CD4-positive, alpha-beta T cell treated with Interleukin-4 for 4 hours (primary cell): ENCODE measurements at regions not wholly inside any gene's neighbourhood (a gene's known extent, or its start where the extent isn't known, plus 50 kb on each side); places are given as distances from the start of the nearest gene placed in this dataset.
"Not testable (repeated sequence)": the region's sequence is repeated elsewhere in the genome, so short reads cannot be mapped to it uniquely, and the experiment has no call there.

ENCODE experiments used
- DNase-seq: peaks from one replicate; pipeline ENCODE4 v3.0.0-alpha.2; 2020

DNA sequence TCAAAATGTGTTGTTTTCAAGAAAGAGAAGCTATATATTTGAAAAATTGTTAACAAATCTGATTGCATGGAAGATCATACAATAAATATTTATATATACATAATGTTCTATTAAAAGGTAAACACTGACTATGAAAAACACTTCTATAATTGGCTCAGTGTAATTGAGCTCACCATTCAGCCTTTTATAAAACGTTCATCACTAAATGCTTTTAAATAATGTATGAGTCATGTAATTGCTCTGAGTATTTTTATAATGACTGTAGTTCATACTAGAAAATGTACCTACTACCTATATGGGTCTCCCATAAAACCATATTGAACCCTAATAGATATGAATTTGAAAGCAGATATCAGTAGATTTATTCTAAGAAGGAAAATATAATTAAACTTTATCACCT, 240.4 kb upstream of the MGAT4C start:
- no peak for DNase-seq

DNA sequence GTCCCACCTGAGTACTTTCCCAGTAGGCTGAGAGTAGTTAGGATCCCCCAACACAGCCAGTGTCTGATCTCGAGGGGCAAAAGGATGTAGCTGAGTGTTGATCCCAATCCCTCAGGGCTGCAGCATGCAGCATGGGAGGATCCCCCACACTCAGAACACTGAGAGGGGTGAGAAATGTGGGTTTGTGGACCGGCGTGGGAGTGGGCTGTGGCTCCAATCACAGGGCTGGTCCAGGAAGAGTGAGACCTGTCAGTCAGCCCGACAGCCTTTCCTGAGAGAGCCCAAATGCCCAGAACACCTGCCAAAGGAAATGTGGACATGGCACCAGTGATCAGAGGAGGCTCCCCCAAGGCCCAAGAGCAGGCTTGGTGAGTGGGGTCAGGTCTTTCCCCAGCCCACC, 228.3 kb upstream of the MGAT4C start:
- no peak for DNase-seq

DNA sequence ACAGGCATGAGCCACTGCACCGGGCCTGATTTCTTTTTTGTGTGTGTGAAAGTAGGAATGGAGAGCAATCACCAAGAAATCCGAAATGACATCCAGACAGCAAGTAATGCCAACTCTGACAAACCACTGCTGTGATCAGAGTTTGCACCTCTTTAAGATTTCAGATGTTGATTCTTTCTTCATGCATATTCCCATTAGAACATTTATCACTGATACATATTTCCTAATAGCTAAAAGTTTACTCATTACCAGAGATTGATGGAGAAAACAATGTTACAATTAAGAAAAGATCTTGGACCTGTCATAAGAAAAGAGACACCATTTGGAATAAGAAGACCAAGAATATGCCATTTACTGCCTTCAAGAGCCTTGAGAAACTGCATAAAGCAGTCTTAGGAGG, 217.0 kb upstream of the MGAT4C start:
- DNase-seq: no peak

DNA sequence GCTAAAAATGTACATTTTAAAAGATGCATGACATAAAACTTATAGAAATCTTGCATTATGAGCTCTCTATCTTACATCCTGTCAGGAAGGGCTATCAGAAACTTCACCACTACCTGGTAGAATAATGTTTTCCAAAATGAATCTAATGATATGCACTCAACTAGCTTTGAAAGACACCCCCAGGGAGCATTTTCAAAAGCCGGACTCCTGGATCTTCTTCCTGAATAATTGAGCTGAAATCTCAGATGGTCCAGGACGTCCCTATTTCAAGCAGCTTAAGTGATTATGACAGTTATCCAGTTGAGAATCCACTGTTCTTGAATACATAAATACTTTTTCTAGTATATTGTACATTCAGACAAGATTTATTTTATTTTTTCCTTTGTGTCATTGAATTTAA, 200.6 kb upstream of the MGAT4C start:
- no peak for DNase-seq

DNA sequence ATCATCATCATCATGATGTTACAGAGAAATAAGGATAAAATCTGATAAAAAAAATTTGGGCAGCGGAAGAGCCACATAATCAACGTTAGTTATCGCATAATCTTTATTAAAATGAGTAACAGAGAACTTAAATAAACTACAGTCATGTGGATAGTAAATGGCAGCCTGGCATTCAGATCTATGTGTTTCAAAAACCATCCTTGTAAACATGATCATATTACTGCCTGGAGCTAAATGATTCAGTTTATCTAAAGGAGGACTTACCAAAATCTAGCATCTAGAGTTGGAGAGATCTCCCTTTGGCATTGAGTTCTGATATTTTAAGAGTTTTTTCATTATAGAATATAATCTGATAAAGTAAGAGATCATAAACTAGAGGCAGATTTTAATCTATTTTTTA, 200.1 kb upstream of the MGAT4C start:
- DNase-seq: no peak

DNA sequence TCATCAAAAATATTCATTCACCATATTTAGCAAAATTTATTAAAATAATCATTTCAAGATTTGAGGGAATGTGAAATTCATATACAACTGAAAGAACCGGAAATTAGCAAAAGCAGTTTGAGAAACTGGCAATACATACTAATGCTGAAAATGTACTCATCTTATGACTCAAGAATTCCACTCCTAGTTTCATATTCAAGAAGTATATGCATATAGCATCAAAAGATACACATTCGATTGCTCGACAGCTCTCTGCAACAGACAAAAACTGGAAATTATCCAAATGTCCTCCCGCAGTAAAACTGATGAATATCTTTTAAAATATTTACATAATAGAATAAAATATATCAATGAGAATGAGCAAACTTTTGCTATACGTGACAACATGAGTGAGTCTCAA, 189.2 kb upstream of the MGAT4C start:
- no peak for DNase-seq

DNA sequence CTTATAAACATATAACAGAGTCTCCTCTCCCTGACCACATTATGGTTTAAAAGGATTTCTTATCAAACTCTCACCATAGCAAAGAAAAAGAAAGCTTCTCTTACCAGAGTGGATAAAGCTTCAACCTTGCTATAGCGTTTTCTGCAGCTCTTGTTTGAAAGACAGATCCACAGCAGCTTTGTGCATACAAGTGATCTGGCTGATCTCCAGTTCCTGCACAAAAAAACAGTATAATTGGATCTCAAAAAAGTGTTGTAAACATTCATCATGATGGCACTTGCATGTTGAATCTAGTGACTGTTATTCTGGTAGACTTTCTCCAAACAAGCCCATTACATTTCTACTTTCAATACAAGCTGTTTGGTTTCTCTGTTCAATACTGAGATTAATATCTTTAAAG, 178.9 kb upstream of the MGAT4C start:
- DNase-seq: no peak

DNA sequence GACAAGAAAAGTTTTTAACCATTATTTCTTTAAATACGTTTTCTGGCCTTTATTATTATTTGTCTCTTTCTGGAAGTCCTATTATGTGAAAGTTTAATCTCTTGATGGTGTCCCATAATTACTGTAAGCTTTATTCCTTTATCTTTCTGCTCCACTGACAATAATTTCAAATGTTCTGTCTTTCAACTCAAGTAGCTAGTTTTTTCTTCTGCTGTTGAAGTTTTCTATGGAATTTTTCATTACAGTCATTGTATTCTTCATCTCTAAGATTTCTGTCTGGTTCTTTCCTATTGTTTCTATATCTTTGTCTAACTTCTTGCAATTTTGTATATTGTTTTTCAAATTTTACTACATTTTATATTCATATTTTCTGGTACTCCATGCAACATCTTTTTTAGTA, 173.6 kb upstream of the MGAT4C start:
- DNase-seq: no peak

DNA sequence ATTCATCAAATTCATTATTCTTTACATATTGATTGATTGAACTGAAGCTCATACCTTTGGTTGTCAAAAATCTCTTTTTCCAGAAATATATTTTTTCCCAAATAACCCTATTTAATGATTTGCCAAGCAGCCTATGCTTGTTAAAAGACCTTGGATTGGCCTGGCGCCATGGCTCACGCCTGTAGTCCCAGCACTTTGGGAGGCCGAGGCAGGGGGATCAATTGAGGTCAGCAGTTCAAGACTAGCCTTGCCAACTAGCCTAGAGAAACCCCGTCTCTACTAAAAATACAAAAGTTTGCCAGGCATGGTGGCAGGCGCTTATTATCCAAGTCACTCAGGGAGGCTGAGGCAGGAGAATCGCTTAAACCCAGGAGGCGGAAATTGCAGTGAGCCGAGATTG, 165.1 kb upstream of the MGAT4C start:
- DNase-seq: no peak

DNA sequence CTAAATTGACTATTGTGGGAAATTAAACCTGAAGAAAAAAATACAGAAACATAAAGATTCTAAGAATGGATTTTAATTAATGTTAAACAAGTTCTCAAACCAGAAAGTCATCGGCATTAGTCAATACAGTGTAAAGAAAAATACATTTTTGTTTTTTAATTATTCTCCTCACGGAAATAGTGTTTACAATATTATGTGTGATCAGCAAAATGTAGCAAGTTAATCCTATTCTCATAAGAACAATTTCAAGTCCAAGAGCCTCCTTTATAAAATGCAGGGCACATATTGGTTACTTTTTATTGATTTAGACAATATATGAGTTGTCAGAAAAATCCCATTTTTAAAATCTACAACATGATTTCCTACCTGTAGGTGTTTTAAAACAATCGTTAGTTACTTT, 158.0 kb upstream of the MGAT4C start:
- no peak for DNase-seq

DNA sequence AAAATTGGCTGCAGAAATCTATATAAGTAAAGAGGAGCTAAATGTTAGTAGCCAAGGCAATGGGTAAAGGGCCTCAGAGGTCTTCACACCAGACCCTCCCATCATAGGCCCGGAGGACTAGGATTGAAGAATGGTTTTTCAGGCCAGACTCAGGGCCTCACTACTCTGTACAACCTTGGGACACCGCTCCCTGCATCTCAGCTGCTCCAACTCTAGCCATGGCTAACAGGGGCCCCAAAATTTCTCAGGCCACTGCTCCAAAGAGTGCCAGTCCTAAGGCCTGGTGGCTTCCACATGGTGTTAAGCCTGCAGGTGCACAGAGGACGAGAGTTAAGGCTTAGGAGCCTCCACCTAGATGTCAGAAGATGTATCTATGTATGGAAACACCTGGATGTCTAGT, 155.5 kb upstream of the MGAT4C start:
- no peak for DNase-seq

DNA sequence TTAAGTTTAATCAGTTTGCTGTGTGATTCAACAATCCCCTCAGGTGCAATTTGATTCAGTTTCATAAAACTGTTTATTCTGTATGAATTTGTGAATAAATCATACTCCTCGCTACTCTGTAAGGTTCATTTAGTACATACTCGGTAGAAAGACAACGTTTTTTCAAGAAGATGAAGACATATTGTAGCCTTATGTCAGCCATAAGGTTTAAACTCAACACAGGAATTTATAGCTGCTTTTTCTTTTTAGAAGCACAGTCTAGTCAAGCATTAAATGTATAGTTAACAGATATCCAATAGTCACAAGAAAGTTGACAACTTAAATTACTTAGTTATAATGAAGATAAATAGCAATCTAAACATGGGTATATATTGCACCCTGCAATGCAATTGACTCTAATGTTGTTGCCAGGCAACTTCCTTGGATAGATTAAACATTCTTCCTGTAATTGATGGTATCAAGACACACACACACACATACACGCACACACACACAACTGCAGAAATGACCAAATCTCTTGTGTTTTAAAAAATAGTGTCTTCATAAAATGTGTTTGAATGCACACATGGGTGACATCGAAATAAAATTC, 151.5 kb upstream of the MGAT4C start:
- DNase-seq: no peak

DNA sequence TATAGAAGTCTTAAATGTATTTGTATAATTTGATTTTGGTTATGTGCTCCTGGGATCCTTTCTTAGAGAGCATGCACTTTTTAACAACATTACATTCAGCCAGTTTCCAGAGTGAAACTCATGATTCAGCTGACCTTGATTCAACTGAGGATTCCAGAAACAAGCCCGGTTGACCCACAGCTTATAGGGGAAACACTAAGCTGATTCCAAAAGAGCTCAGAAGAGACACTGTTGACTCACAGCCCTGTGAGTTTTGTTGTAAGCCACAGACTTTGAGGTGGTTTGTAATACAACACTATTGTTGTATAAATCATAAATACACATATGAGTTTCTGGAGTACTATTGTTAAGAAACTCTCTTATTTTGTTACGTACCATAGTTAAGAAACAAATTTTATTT, 133.8 kb upstream of the MGAT4C start:
- no peak for DNase-seq

DNA sequence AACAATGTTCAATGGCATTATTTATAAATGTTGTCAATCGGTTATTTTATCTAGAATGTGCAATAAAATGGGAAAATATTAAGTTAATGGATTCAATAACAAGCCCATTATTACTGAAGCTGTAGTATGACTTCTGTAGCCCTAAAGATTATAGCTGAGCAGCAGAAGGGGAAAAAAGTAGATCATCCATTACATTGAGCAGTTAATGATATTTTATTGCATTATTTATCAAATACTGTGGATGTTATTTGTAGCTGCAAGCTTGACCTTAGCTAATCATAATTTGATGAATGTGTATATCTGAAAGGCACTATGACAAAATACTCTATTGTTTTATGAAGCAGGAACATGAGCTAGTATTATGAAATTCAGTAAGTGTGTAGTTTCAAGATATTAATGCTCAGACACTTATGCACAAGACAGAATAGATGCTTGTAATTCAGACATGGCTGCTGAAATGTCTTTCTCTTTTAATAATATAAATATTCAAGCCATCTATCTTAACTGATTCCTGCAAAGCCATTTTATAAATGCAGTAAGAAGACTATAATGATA, 131.5 kb upstream of the MGAT4C start:
- DNase-seq: no peak

DNA sequence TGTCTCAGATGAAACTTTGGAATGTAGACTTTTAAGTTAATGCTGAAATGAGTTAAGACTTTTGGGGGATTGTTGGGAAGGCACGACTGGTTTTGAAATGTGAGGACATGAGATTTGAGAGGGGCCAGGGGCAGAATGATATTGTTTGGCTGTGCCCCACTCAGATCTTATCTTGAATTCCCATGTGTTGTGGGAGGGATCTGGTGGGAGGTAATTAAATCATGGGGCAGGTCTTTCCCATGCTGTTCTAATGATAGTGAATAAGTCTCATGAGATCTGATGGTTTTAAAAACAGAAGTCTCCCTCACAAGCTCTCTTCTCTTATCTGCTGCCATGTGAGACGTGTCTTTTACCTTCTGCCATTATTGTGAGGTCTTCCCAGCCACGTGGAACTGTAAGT, 127.6 kb upstream of the MGAT4C start:
- not testable (repeated sequence) for DNase-seq

DNA sequence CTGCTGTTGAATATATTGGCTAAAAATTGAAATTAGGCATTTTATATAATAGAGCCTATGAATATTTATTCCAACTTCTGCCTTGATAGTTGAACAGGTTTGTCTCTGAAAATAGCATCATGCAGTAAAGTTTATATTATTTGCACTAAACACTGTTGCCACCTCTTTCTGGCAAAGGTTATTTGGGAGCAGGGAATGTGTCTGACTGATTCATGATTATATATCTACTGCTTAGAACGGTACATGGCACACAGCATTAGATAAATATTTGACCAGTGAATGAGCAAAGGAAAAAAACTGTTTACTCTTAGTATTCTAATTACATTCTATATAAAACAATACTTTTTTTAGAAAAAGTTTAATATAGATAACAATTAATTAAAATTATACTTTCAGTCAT, 123.1 kb upstream of the MGAT4C start:
- no peak for DNase-seq

DNA sequence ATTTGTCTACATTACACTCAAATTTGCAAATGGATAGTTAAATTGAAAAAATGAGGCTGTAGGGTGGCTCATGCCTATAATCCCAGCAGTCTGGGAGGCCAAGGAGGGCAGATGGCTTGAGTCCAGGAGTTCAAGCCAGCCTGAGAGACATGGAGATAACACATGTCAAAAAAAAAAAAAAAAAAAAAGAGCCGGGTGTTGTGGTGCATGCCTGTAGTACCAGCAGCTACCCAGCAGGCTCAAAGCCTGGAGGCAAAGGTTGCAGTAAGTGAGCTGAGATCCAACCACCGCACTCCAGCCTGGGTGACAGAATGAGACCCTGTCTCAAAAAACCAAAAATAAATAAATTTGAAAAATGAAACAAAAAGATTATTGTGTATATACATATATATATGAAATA, 119.9 kb upstream of the MGAT4C start:
- DNase-seq: no peak

DNA sequence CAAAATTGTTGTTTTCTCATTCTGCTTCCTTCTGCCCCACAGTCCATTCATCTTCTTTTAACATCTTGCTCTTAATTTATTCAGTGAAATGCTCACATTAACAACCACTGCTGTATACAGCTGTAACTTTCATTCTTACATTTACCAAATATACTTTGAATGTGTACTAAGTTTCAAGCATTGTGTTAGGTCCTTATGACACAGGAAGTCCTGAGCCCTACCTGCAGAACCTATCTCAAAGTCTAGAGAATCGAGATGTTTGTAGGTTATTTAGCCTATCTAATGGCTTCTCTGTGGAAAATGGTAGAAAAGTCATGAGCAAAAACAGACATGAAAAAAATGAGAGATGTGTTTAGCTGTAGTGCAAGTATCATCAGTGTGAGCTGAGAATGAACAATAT, 117.6 kb upstream of the MGAT4C start:
- DNase-seq: no peak

DNA sequence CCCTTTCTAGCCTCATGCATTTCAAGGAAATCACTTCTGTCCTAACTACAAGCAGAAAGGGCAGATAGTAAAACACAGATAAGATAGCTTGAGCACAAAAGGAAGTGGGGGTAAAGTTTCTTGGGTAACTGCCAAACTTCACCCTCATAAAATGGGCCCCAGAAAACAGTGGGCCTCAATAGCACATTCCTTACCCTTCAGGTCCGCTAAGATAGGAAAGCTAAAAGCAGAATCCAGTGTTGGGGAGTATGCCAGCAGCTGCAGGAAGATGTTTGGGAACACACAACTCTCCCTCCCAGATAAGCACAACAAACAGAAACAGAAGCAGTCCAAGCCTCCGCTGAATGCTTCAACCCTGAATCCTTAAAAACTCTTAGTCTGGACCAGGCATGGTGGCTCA, 110.9 kb upstream of the MGAT4C start:
- no peak for DNase-seq

DNA sequence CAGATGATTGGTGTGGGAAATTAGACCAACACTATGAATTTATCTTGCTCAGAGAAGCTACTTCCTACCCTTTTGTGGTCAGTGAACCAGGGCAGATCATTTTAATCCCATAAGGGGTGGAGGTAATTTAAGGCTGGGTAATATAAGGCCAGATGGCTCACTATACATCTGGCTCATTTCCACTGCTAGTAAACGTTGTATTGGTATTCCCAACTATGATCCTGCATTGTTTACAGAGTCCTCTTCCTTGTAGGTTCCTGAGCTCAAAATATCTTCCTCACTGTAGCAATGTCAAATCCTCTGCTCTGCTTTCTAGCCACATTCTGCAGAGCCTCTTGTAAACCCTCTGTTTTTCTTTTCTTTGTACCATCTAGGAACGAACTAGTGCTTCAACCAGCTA, 93.0 kb upstream of the MGAT4C start:
- no peak for DNase-seq

DNA sequence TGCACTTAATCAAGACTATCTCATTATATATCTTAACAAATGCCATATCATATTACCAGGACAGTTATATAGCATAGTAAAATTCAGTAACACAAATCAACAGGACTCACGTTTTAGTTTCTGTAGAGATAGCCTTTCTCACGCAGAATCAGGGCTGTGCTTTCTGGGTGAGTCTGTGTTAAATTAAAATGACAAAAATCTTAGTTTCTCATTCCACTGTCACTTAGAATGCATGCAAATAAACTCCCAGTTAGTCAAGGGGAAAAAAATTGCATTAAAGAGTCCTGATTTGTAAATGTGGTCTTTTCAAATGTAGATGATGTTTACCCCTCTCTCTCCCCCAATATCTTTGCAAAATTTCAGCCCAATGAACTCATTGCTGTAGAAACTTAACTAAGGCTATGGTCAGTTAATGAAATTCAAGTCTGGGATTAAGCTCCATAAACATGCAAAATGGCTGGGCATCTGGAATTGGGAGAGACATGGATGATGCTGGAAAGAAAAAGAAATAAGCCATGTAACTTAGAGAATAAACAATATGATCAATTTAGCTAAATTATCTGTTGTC, 77.8 kb upstream of the MGAT4C start:
- no peak for DNase-seq

DNA sequence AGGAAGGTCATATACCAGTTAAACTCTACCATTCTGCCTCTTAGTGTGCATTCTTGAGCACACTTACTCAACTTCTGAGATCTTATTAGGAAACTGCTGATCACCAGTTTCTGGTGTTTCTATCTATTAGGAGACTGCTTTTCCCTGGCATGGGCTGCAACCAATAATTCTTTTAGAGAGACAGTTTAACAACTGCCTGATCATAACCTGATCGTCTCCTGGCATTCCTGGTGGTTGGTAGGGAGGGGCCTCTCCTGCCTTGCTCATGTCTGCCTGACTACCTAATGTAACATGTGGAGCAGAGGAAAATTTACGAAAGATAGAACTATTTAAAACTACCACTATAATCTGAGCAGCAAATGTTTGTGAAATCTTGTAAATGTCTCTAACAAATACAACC, 75.3 kb upstream of the MGAT4C start:
- no peak for DNase-seq

DNA sequence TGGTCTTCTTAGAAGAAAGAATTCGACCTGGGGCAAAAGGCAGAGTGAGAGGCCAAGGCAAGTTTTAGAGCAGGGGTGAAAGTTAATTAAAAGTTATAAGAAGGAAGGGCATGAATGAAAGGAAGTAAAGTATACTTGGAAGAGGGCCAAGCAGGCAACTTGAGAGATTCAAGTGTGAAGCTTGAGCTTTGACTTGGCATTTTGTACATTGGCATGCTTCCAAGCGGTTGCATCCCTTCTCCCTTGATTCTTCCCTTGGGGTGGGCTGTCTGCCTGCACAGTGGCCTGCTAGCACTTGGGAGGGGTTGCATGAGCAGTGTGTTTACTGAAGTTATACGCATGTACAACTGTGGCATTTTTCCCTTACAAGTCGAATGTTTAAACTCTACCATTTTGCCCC, 74.8 kb upstream of the MGAT4C start:
- no peak for DNase-seq

DNA sequence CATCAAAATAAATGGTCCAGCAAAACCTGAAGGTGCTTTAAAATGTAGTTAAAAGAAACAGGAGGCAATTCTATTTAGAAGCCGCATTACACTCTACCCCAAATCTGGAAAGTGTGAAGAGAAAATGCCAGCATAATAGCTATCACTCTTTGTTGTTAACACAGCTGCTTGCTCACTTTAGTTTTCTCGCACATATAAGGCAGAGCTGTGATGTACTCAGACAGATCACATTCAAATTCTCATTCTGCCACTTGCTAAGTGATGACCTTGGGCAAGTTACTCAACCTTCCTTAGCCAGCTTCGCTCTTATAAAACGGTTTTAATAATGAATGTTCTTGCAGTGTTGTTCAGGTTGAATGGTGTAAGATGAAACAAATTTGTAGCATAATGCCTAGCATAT, 56.0 kb upstream of the MGAT4C start:
- DNase-seq: no peak
